PC-9 (cell line): ENCODE measurements at regions not wholly inside any gene's neighbourhood (a gene's known extent, or its start where the extent isn't known, plus 50 kb on each side); places are given as distances from the start of the nearest gene placed in this dataset.

Experiments used
- BruUV-seq: library from RNA; stranded (reverse); fragments of 400-500 nt; replicated peaks from 2 replicates; lab custom pipeline; 2021; lab: Mats Ljungman, UMichigan
- CTCF ChIA-PET: fragments of 300-600 bp; sonication (Branson Sonifier 250); formaldehyde crosslinking; loops from one replicate; lab custom pipeline; 2022; ENCODE audit warnings: antibody characterized with exemption; lab: Charles Lee
- POLR2A ChIA-PET: fragments of 300-600 bp; sonication (Branson Sonifier 250); formaldehyde crosslinking; loops from one replicate; lab custom pipeline; 2022; ENCODE audit warnings: antibody characterized with exemption; ENCODE audit not compliant: unreplicated experiment; lab: Charles Lee
- DNase-seq, 2 experiments: peaks; one replicate each; pipeline versions ENCODE4 v3.0.0 to v3.0.0-alpha.2; 2015 to 2022; ENCODE audit warnings: mixed read lengths in 1 of 2
- H2AFZ ChIP-seq: fragments of 200-600 bp; sonication (generic); 2 replicates; pipeline ENCODE4 v1.8.1; 2017; ENCODE audit warnings: antibody characterized with exemption
- H3F3A ChIP-seq: fragments of 200-600 bp; sonication (generic); 2 replicates; pipeline ENCODE4 v1.8.1; 2017; ENCODE audit warnings: antibody characterized with exemption, mild to moderate bottlenecking, low read depth; ENCODE audit not compliant: insufficient read depth
- H3K27ac ChIP-seq: fragments of 200-600 bp; sonication (generic); 2 replicates; pipeline ENCODE4 v1.6.1; 2016; ENCODE audit warnings: mixed run types
- H3K27me3 ChIP-seq: fragments of 200-600 bp; sonication (generic); 2 replicates; pipeline ENCODE4 v1.6.1; 2016; ENCODE audit warnings: low read depth, mixed run types; ENCODE audit not compliant: insufficient read depth
- H3K36me3 ChIP-seq: fragments of 200-600 bp; sonication (generic); 2 replicates; pipeline ENCODE4 v1.6.1; 2016; ENCODE audit warnings: low read depth, mixed run types
- H3K4me1 ChIP-seq: fragments of 200-600 bp; sonication (generic); replicated peaks from 2 replicates; pipeline ENCODE4 v1.6.1; 2016; ENCODE audit warnings: mixed run types; ENCODE audit not compliant: insufficient read depth
- H3K4me2 ChIP-seq: fragments of 200-600 bp; sonication (generic); 2 replicates; pipeline ENCODE4 v1.6.1; 2017; ENCODE audit warnings: mixed run types
- H3K4me3 ChIP-seq: fragments of 200-600 bp; sonication (generic); 2 replicates; pipeline ENCODE4 v1.6.1; 2016; ENCODE audit warnings: mixed run types
- H3K79me2 ChIP-seq: fragments of 200-600 bp; sonication (generic); 2 replicates; pipeline ENCODE4 v1.6.1; 2017; ENCODE audit warnings: low read depth, mixed run types
- H3K9me2 ChIP-seq: fragments of 200-600 bp; sonication (generic); 2 replicates; pipeline ENCODE4 v1.8.1; 2017; ENCODE audit warnings: mild to moderate bottlenecking; ENCODE audit not compliant: insufficient read depth
- H3K9me3 ChIP-seq: fragments of 200-600 bp; sonication (generic); 2 replicates; pipeline ENCODE4 v1.8.1; 2016; ENCODE audit warnings: low read depth; ENCODE audit not compliant: insufficient read depth
- H4K20me1 ChIP-seq: fragments of 200-600 bp; sonication (generic); 2 replicates; pipeline ENCODE4 v1.8.1; 2017; ENCODE audit not compliant: insufficient read depth
- EZH2 ChIP-seq: fragments of 200-600 bp; sonication (generic); IDR thresholded peaks from 2 replicates; pipeline ENCODE4 v1.8.0; 2017; ENCODE audit warnings: antibody characterized with exemption, low read depth
- intact Hi-C: fragments of 100-400 bp; cut with micrococcal nuclease; formaldehyde crosslinking; loops from one replicate; pipeline ENCODE4 v1.10.0; 2022; ENCODE audit not compliant: unreplicated experiment
- TF ChIP-seq, protein P1 (sequence below): fragments of 200-600 bp; sonication (generic); conservative IDR thresholded peaks from 2 replicates; pipeline ENCODE4 v1.6.1; 2017; ENCODE audit warnings: mixed run types, antibody characterized with exemption, mild to moderate bottlenecking, moderate library complexity

DNA sequence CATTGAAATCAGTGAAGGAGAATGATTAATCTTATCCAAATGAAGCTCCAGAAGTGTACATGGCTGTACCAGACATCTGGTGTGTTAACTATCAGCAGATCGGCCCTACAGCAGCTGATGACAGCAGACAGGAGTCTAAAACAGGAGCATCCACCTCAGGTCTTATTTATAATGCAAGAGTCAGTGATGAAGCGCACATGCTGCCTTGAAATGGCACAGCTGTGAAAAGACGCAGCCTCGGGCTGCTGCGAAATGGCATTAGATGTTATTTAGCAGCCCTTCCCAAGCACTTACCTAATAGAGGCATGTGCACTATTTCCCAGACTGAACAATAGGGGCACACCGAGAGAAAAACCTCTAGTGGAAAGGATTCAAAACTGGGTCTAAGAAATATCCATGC is 472.3 kb upstream of the CBLB start:
- Histone ChIP-seq H3K79me2 (no peaks in the 10 kb centered on the region), H3K9me2 (no peaks in the 10 kb centered on the region), H3K4me1 (peaks cover 14% of the 10 kb centered on the region), H3K9me3 (peaks cover 18% of the 10 kb centered on the region), H3K36me3 (0 out of 2 replicates have a peak, but pooled peaks cover 5% of the 10 kb centered on the region), H3K27ac (no peak overlapping the region), H3K4me2 (no peak overlapping the region), H4K20me1 (no peaks in the 10 kb centered on the region), H2AFZ (no peak overlapping the region), H3K27me3 (no peaks in the 10 kb centered on the region), H3K4me3 (no peak overlapping the region), H3F3A (peaks cover 13% of the 10 kb centered on the region)
- no TSS peak for BruUV-seq
- intact Hi-C loops, result loop anchor here (10.0 kb wide), 1 partner anchor 264 kb away; no protein-coding TSS in a partner anchor
- POLR2A ChIA-PET, result no interaction called here
- CTCF ChIA-PET, result interaction anchor here (0.6 kb wide), 1 partner anchor 521 kb away, joined by 3 read pairs; no protein-coding TSS in a partner anchor
- DNase-seq, result no peak
- no peak for TF ChIP-seq EZH2
- TF ChIP-seq, protein P1, sequence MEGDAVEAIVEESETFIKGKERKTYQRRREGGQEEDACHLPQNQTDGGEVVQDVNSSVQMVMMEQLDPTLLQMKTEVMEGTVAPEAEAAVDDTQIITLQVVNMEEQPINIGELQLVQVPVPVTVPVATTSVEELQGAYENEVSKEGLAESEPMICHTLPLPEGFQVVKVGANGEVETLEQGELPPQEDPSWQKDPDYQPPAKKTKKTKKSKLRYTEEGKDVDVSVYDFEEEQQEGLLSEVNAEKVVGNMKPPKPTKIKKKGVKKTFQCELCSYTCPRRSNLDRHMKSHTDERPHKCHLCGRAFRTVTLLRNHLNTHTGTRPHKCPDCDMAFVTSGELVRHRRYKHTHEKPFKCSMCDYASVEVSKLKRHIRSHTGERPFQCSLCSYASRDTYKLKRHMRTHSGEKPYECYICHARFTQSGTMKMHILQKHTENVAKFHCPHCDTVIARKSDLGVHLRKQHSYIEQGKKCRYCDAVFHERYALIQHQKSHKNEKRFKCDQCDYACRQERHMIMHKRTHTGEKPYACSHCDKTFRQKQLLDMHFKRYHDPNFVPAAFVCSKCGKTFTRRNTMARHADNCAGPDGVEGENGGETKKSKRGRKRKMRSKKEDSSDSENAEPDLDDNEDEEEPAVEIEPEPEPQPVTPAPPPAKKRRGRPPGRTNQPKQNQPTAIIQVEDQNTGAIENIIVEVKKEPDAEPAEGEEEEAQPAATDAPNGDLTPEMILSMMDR, result no peak

DNA sequence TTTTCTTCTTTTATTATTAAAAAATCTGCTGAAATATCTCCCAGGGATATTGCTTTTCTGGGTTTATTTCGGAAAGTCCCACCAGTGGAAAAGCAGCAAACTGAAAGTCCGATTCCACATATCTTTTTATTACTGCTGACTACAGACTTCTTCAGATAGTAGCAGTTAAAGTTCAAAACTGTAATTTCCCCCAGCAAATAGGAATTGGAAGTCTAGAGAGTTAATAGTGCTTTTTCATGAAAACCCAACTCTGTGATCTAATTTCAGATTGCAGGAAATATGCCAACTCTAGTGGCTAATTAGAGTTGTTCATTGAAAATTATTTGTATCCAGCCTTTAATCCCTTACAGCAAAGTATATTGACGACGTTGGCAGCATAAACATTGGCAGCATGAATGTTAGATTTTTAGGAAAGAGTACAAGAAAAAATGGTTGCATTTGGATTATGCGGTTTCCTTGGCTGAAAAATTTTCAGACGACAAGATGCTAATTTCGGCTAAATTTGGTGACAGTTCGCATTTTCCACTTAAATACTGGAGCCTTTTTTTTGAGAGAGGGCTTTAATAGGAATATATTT is 472.9 kb upstream of the CBLB start:
- BruUV-seq, result no TSS peak
- H4K20me1 ChIP-seq, result no peaks in the 10 kb centered on the region
- H3K4me1 ChIP-seq, result peaks cover 20% of the 10 kb centered on the region
- H3K27ac ChIP-seq, result no peak overlapping the region
- intact Hi-C loops, result loop anchor here (10.0 kb wide), 1 partner anchor 263 kb away; no protein-coding TSS in a partner anchor
- ChIA-PET CTCF (interaction anchor here (0.6 kb wide), 1 partner anchor 522 kb away, joined by 3 read pairs; no protein-coding TSS in a partner anchor), POLR2A (no interaction called here)
- TF ChIP-seq, protein P1, result no peak
- H3F3A ChIP-seq, result peaks cover 18% of the 10 kb centered on the region
- DNase-seq, result no peak
- no peaks in the 10 kb centered on the region for H3K27me3 ChIP-seq
- H3K4me3 ChIP-seq, result no peak overlapping the region
- H3K36me3 ChIP-seq, result 0 out of 2 replicates have a peak, but pooled peaks cover 4% of the 10 kb centered on the region
- peaks cover 22% of the 10 kb centered on the region for H3K9me3 ChIP-seq
- H3K79me2 ChIP-seq, result no peaks in the 10 kb centered on the region
- H2AFZ ChIP-seq, result no peak overlapping the region
- no peak overlapping the region for H3K4me2 ChIP-seq
- H3K9me2 ChIP-seq, result no peaks in the 10 kb centered on the region

DNA sequence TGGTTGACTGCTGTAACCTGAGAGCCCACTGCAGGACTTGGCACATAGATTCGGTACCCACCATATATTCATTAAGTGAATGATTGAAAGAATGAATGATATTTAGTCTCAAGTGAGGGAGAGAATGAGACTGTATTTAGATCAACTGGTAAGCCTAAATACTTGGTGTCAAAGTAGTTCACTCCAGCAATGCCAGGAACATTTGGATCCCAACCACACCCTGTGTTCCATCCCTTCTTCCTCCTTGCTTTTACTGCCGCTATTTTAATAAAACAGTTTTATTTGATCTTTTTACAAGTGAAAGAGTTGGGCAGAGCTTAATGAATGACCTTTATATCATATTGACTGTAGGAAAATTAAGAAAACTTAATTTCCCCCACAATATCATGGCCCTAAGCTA is 473.6 kb upstream of the CBLB start:
- no TSS peak for BruUV-seq

More for the DNA sequence above, 473.6 kb upstream of the CBLB start:
- no peaks in the 10 kb centered on the region for H3K9me2 ChIP-seq
- ChIA-PET CTCF (no interaction called here), POLR2A (no interaction called here)
- no peak overlapping the region for H3K4me2 ChIP-seq
- no peak overlapping the region for H2AFZ ChIP-seq
- H3K4me3 ChIP-seq, result no peak overlapping the region
- H3K27ac ChIP-seq, result no peak overlapping the region
- H3K27me3 ChIP-seq, result no peaks in the 10 kb centered on the region
- H3K9me3 ChIP-seq, result peaks cover 26% of the 10 kb centered on the region
- no peak for DNase-seq
- H3K36me3 ChIP-seq, result no peaks in the 10 kb centered on the region
- peaks cover 20% of the 10 kb centered on the region for H3K4me1 ChIP-seq
- TF ChIP-seq, protein P1, result no peak
- H3F3A ChIP-seq, result peaks cover 18% of the 10 kb centered on the region
- H3K79me2 ChIP-seq, result no peaks in the 10 kb centered on the region
- intact Hi-C loops, result loop anchor here (10.0 kb wide), 1 partner anchor 262 kb away; no protein-coding TSS in a partner anchor
- H4K20me1 ChIP-seq, result no peaks in the 10 kb centered on the region
